Activated CD4-positive, alpha-beta memory T cell treated with anti-CD3 and anti-CD28 coated beads, Interleukin-2, amount 10 ng/mL, durations not matched to agents 7 days and 5 days (primary cell): ENCODE measurements at regions not wholly inside any gene's neighbourhood (a gene's known extent, or its start where the extent isn't known, plus 50 kb on each side); places are given as distances from the start of the nearest gene placed in this dataset.

ENCODE experiments used
- CTCF ChIA-PET: fragments of 350-600 bp; sonication (Branson Sonifier 250); formaldehyde crosslinking; loops from one replicate; lab custom pipeline; 2021; ENCODE audit warnings: antibody characterized with exemption, inconsistent platforms; lab: Charles Lee
- POLR2A ChIA-PET: fragments of 350-600 bp; sonication (Branson Sonifier 250); formaldehyde crosslinking; loops from one replicate; lab custom pipeline; 2021; ENCODE audit warnings: antibody characterized with exemption; lab: Charles Lee
- DNase-seq: peaks from one replicate; pipeline ENCODE4 v3.0.0-alpha.2; 2020
- H3K27ac Mint-ChIP-seq: one replicate; pipeline ENCODE4 v1.8.0; 2021; ENCODE audit warnings: mild to moderate bottlenecking, mixed read lengths
- H3K27me3 Mint-ChIP-seq: one replicate; pipeline ENCODE4 v1.8.0; 2021; ENCODE audit warnings: mixed read lengths
- H3K36me3 Mint-ChIP-seq: one replicate; pipeline ENCODE4 v1.8.0; 2021; ENCODE audit warnings: low read depth, mixed read lengths
- H3K4me1 Mint-ChIP-seq: one replicate; pipeline ENCODE4 v1.8.0; 2021; ENCODE audit warnings: mixed read lengths
- H3K4me3 Mint-ChIP-seq: one replicate; pipeline ENCODE4 v1.8.0; 2021; ENCODE audit warnings: mild to moderate bottlenecking, mixed read lengths
- H3K9me3 Mint-ChIP-seq: one replicate; pipeline ENCODE4 v1.8.0; 2021; ENCODE audit warnings: mixed read lengths

DNA sequence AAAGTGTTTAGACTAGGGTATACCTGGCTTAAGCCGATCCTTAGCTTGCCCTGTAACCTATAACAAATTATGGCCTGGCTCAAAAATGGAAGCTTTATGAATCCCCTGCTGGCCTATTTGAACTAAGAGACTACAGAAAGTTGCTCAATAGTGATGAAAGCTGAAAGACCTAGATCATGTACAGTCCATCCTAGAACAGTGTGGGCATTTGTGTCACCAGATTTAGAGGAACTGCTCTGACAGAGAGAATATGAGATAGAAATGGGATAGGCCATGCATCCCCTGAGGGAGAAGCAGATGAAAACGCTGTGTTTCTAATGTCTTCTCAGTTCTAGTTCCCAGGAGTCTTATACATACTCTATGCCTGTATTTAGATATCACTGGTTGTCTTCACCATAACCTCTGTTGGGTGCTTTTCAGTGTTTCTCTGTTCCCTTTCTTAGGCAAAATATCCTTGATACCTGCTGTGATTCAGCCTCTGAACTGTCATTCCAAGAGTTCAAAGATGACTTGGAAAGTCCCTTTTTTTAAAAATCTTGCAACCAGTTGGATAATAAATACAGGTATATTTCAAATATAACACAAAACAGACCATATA lies 246.9 kb upstream of the SLC39A10 start:
- H3K27ac Mint-ChIP-seq, result no peak overlapping the region
- ChIA-PET POLR2A (no interaction called here), CTCF (interaction anchor here (1.7 kb wide), 1 partner anchor 11 kb away, joined by 4 read pairs; no protein-coding TSS in a partner anchor)

GRCh38 chr2:195408811-195409210 lies 248.2 kb upstream of the SLC39A10 start:
- ChIA-PET CTCF (interaction anchor here (1.7 kb wide), 1 partner anchor 9 kb away, joined by 4 read pairs; no protein-coding TSS in a partner anchor), POLR2A (no interaction called here)
- Mint-ChIP-seq H3K4me1 (peaks cover 11% of the 10 kb centered on the region), H3K9me3 (no peaks in the 10 kb centered on the region), H3K27ac (no peak overlapping the region), H3K36me3 (peaks cover 3% of the 10 kb centered on the region), H3K27me3 (no peaks in the 10 kb centered on the region), H3K4me3 (no peak overlapping the region)
- DNase-seq, result no peak

More for the DNA sequence above, 246.9 kb upstream of the SLC39A10 start:
- Mint-ChIP-seq H3K9me3 (no peaks in the 10 kb centered on the region), H3K36me3 (peaks cover 3% of the 10 kb centered on the region), H3K27me3 (no peaks in the 10 kb centered on the region), H3K4me3 (no peak overlapping the region), H3K4me1 (peaks cover 11% of the 10 kb centered on the region)
- no peak for DNase-seq

DNA sequence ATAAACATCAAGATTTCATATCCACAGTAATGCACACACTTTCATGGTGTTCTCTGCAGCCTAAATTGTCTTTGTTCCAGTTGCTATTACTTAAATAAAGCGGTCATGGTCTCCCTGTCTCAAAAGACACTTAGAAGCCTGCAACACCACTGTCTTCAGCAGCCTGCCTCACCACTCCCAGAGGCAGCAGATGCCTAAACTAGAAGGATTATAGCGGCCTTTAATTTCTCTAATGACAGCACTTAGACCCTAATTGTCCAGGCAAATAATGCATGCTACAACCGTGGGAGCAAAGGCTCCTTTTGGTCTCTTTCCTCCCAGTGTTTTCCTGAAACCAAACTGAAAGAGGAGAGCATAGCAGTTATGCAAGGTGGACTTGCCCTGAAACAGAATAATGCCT lies 248.8 kb upstream of the SLC39A10 start:
- ChIA-PET CTCF (no interaction called here), POLR2A (no interaction called here)
- Mint-ChIP-seq H3K27me3 (no peaks in the 10 kb centered on the region), H3K36me3 (peaks cover 3% of the 10 kb centered on the region), H3K4me3 (no peak overlapping the region), H3K9me3 (no peaks in the 10 kb centered on the region), H3K4me1 (peaks cover 11% of the 10 kb centered on the region), H3K27ac (no peak overlapping the region)
- no peak for DNase-seq

- no peaks in the 10 kb centered on the region for H3K9me3 Mint-ChIP-seq
- no peak for DNase-seq
- no peak overlapping the region for H3K4me3 Mint-ChIP-seq
- no peak overlapping the region for H3K27ac Mint-ChIP-seq
- POLR2A ChIA-PET, result no interaction called here
- peaks cover 3% of the 10 kb centered on the region for H3K36me3 Mint-ChIP-seq
- CTCF ChIA-PET, result interaction anchor here (1.1 kb wide), 1 partner anchor 253 kb away, joined by 3 read pairs; no protein-coding TSS in a partner anchor
- H3K27me3 Mint-ChIP-seq, result no peaks in the 10 kb centered on the region
- H3K4me1 Mint-ChIP-seq, result peaks cover 11% of the 10 kb centered on the region
These were observed 249.2 kb upstream of the SLC39A10 start for GRCh38 chr2:195407783-195408182.

- Mint-ChIP-seq H3K9me3 (no peaks in the 10 kb centered on the region), H3K27ac (no peak overlapping the region)
- CTCF ChIA-PET, result interaction anchor here (1.1 kb wide), 1 partner anchor 253 kb away, joined by 3 read pairs; no protein-coding TSS in a partner anchor
These were observed 250.0 kb upstream of the SLC39A10 start for GRCh38 chr2:195406886-195407603.

GRCh38 chr2:195404651-195405050 lies 252.4 kb upstream of the SLC39A10 start:
- no peaks in the 10 kb centered on the region for H3K36me3 Mint-ChIP-seq
- no peaks in the 10 kb centered on the region for H3K27me3 Mint-ChIP-seq
- CTCF ChIA-PET, result interaction anchor here (1.2 kb wide), 1 partner anchor 256 kb away, joined by 6 read pairs; no protein-coding TSS in a partner anchor
- no peaks in the 10 kb centered on the region for H3K9me3 Mint-ChIP-seq
- POLR2A ChIA-PET, result no interaction called here
- peaks cover 8% of the 10 kb centered on the region for H3K4me1 Mint-ChIP-seq
- H3K4me3 Mint-ChIP-seq, result no peak overlapping the region
- no peak overlapping the region for H3K27ac Mint-ChIP-seq
- DNase-seq, result no peak

More at GRCh38 chr2:195406886-195407603, 250.0 kb upstream of the SLC39A10 start:
- POLR2A ChIA-PET, result no interaction called here
- no peak overlapping the region for H3K4me3 Mint-ChIP-seq
- DNase-seq, result no peak
- no peaks in the 10 kb centered on the region for H3K27me3 Mint-ChIP-seq
- peaks cover 11% of the 10 kb centered on the region for H3K4me1 Mint-ChIP-seq
- peaks cover 3% of the 10 kb centered on the region for H3K36me3 Mint-ChIP-seq

GRCh38 chr2:195396479-195396878 lies 260.5 kb upstream of the SLC39A10 start:
- H3K9me3 Mint-ChIP-seq, result no peaks in the 10 kb centered on the region
- ChIA-PET POLR2A (no interaction called here), CTCF (no interaction called here)
- H3K27me3 Mint-ChIP-seq, result no peaks in the 10 kb centered on the region
- no peak overlapping the region for H3K27ac Mint-ChIP-seq
- no peak for DNase-seq
- no peaks in the 10 kb centered on the region for H3K36me3 Mint-ChIP-seq
- H3K4me3 Mint-ChIP-seq, result no peak overlapping the region
- H3K4me1 Mint-ChIP-seq, result no peaks in the 10 kb centered on the region

DNA sequence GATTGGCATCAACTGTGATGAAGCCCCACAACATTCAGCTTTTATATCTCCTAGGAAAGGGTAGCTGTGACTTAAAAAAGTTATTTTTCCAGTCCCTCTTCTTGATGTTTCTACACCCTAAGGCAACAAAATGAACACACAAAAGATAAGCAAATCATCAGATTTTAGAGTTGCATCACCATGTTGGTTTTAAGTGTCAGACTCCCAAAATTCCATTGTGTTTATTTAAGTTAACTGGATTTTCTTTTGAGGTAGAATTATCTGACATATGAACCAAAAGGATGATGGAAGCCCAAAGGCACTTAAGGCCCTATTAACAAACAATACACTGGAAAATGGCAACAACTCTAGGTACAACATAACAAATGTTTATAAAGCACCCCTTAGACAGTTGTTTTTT lies 261.7 kb upstream of the SLC39A10 start:
- H3K9me3 Mint-ChIP-seq, result no peaks in the 10 kb centered on the region
- H3K4me3 Mint-ChIP-seq, result no peak overlapping the region
- CTCF ChIA-PET, result no interaction called here
- DNase-seq, result no peak
- no peaks in the 10 kb centered on the region for H3K4me1 Mint-ChIP-seq
- no peaks in the 10 kb centered on the region for H3K27me3 Mint-ChIP-seq
- H3K36me3 Mint-ChIP-seq, result no peaks in the 10 kb centered on the region
- POLR2A ChIA-PET, result no interaction called here
- H3K27ac Mint-ChIP-seq, result no peak overlapping the region

- Mint-ChIP-seq H3K27ac (no peak overlapping the region), H3K4me1 (no peaks in the 10 kb centered on the region), H3K4me3 (no peak overlapping the region), H3K36me3 (peaks cover 7% of the 10 kb centered on the region), H3K27me3 (no peaks in the 10 kb centered on the region), H3K9me3 (peaks cover 5% of the 10 kb centered on the region)
- no peak for DNase-seq
- CTCF ChIA-PET, result no interaction called here
- POLR2A ChIA-PET, result interaction anchor here (1.5 kb wide), 1 partner anchor 267 kb away, joined by 5 read pairs; no protein-coding TSS in a partner anchor
These were observed 264.3 kb upstream of the SLC39A10 start for GRCh38 chr2:195392446-195393336.

- H3K4me1 Mint-ChIP-seq, result no peaks in the 10 kb centered on the region
- peaks cover 12% of the 10 kb centered on the region for H3K36me3 Mint-ChIP-seq
- no peak overlapping the region for H3K27ac Mint-ChIP-seq
- H3K4me3 Mint-ChIP-seq, result no peak overlapping the region
- CTCF ChIA-PET, result no interaction called here
- POLR2A ChIA-PET, result no interaction called here
- peaks cover 9% of the 10 kb centered on the region for H3K9me3 Mint-ChIP-seq
- no peaks in the 10 kb centered on the region for H3K27me3 Mint-ChIP-seq
- no peak for DNase-seq
These were observed 266.2 kb upstream of the SLC39A10 start for GRCh38 chr2:195390686-195391321.

GRCh38 chr2:195388028-195388427 lies 269.0 kb upstream of the SLC39A10 start:
- CTCF ChIA-PET, result no interaction called here
- POLR2A ChIA-PET, result no interaction called here
- Mint-ChIP-seq H3K4me3 (no peak overlapping the region), H3K4me1 (no peaks in the 10 kb centered on the region), H3K27ac (no peak overlapping the region), H3K36me3 (peaks cover 12% of the 10 kb centered on the region), H3K27me3 (no peaks in the 10 kb centered on the region), H3K9me3 (peaks cover 9% of the 10 kb centered on the region)
- no peak for DNase-seq

- Mint-ChIP-seq H3K4me3 (no peak overlapping the region), H3K9me3 (peaks cover 5% of the 10 kb centered on the region), H3K4me1 (peaks cover 7% of the 10 kb centered on the region), H3K27ac (peak overlapping the region; percentile 61), H3K27me3 (no peaks in the 10 kb centered on the region), H3K36me3 (peaks cover 7% of the 10 kb centered on the region)
- peak; percentile 21 for DNase-seq
- POLR2A ChIA-PET, result no interaction called here
- CTCF ChIA-PET, result no interaction called here
These were observed 274.8 kb upstream of the SLC39A10 start for GRCh38 chr2:195382186-195382585.
